Neuronal stem cell (in vitro differentiated cells): ENCODE measurements at regions not wholly inside any gene's neighbourhood (a gene's known extent, or its start where the extent isn't known, plus 50 kb on each side); places are given as distances from the start of the nearest gene placed in this dataset.

ENCODE experiments used
- DNase-seq: peaks from one replicate; pipeline ENCODE4 v3.0.0-alpha.2; 2013; ENCODE audit warnings: low spot score
- H2AFZ ChIP-seq: one replicate; pipeline ENCODE4 v1.6.1; 2013; ENCODE audit warnings: mild to moderate bottlenecking, low read length, inconsistent platforms
- H2AK5ac ChIP-seq: 2 replicates; pipeline ENCODE4 v1.6.1; 2013; ENCODE audit warnings: low read depth, mild to moderate bottlenecking, inconsistent platforms, low read length, moderate library complexity, mixed read lengths
- H2BK120ac ChIP-seq: 2 replicates; pipeline ENCODE4 v1.6.1; 2013; ENCODE audit warnings: low read depth, mild to moderate bottlenecking, inconsistent platforms, low read length, moderate library complexity, mixed read lengths
- H2BK12ac ChIP-seq: one replicate; pipeline ENCODE4 v1.6.1; 2013; ENCODE audit warnings: low read length, inconsistent platforms
- H2BK15ac ChIP-seq: 2 replicates; pipeline ENCODE4 v1.6.1; 2013; ENCODE audit warnings: mild to moderate bottlenecking, low read length, inconsistent platforms, mixed read lengths
- H2BK5ac ChIP-seq: one replicate; pipeline ENCODE4 v1.6.1; 2013; ENCODE audit warnings: inconsistent platforms, mild to moderate bottlenecking, low read length, moderate library complexity
- H3K14ac ChIP-seq: one replicate; pipeline ENCODE4 v1.6.1; 2013; ENCODE audit warnings: low read length, inconsistent platforms
- H3K18ac ChIP-seq: 2 replicates; pipeline ENCODE4 v1.6.1; 2013; ENCODE audit warnings: low read length, inconsistent platforms
- H3K23ac ChIP-seq: 2 replicates; pipeline ENCODE4 v1.6.1; 2013; ENCODE audit warnings: low read depth, mild to moderate bottlenecking, mixed read lengths, low read length, inconsistent platforms; ENCODE audit not compliant: poor library complexity
- H3K27ac ChIP-seq: replicated peaks from 3 replicates; pipeline ENCODE4 v1.5.1; 2013; ENCODE audit warnings: low read length, inconsistent platforms
- H3K27me3 ChIP-seq, 3 experiments: 2 replicates each; pipeline ENCODE4 v1.6.1; 2013; ENCODE audit warnings: low read length in 3 of 3, mild to moderate bottlenecking in 2 of 3, inconsistent platforms in 1 of 3, low read depth in 1 of 3, mixed read lengths in 1 of 3, moderate library complexity in 1 of 3; ENCODE audit not compliant: control insufficient read depth in 3 of 3, insufficient read depth in 3 of 3
- H3K36me3 ChIP-seq, 2 donors: replicated peaks in 1 of 2; 2 replicates each; pipeline ENCODE4 v1.6.1; 2013; ENCODE audit warnings: low read length in 2 of 2; ENCODE audit not compliant: control insufficient read depth in 2 of 2, insufficient read depth in 2 of 2
- H3K4ac ChIP-seq: 2 replicates; pipeline ENCODE4 v1.6.1; 2013; ENCODE audit warnings: inconsistent platforms, mild to moderate bottlenecking, low read length, moderate library complexity
- H3K4me1 ChIP-seq, 2 donors: 1 replicate in 1 of 2; 2 replicates in 1 of 2; pipeline ENCODE4 v1.6.1; 2013; ENCODE audit warnings: low read length in 2 of 2, low read depth in 1 of 2; ENCODE audit not compliant: control insufficient read depth in 2 of 2, insufficient read depth in 1 of 2
- H3K4me2 ChIP-seq: one replicate; pipeline ENCODE4 v1.6.1; 2013; ENCODE audit warnings: mild to moderate bottlenecking, low read length, inconsistent platforms; ENCODE audit not compliant: insufficient read depth, poor library complexity, severe bottlenecking
- H3K4me3 ChIP-seq, 2 donors: 2 replicates each; pipeline ENCODE4 v1.5.1; 2013; ENCODE audit warnings: low read length in 2 of 2, mild to moderate bottlenecking in 2 of 2, inconsistent platforms in 1 of 2, moderate library complexity in 1 of 2
- H3K79me1 ChIP-seq: one replicate; pipeline ENCODE4 v1.6.1; 2013; ENCODE audit warnings: low read depth, mild to moderate bottlenecking, inconsistent platforms, low read length, moderate library complexity
- H3K9ac ChIP-seq: one replicate; pipeline ENCODE4 v1.6.1; 2013; ENCODE audit warnings: mild to moderate bottlenecking, low read depth, low read length, inconsistent platforms; ENCODE audit not compliant: poor library complexity
- H3K9me3 ChIP-seq, 2 donors: replicated peaks in 1 of 2; 2 replicates each; pipeline versions ENCODE3 to v1.6.1; 2013; ENCODE audit warnings: low read length in 2 of 2, mild to moderate bottlenecking in 2 of 2, inconsistent platforms in 1 of 2, low read depth in 1 of 2, mixed read lengths in 1 of 2, moderate library complexity in 1 of 2; ENCODE audit not compliant: control insufficient read depth in 2 of 2, insufficient read depth in 1 of 2
- H4K8ac ChIP-seq: one replicate; pipeline ENCODE4 v1.6.1; 2013; ENCODE audit warnings: low read depth, mild to moderate bottlenecking, inconsistent platforms, low read length, moderate library complexity
- H4K91ac ChIP-seq: one replicate; pipeline ENCODE4 v1.6.1; 2013; ENCODE audit warnings: low read length, low read depth, mild to moderate bottlenecking, inconsistent platforms; ENCODE audit not compliant: poor library complexity
- WGBS, 2 donors: extraction: QIAGEN DNeasy Blood & Tissue Kit; methylation state at CpG; one replicate each; pipeline ENCODE4 v1.1.7; 2013; ENCODE audit warnings: missing lambda C conversion rate in 2 of 2, mixed read lengths in 1 of 2; ENCODE audit not compliant: insufficient read length in 2 of 2, insufficient replicate concordance in 1 of 2; ENCODE audit errors: extremely low coverage in 2 of 2; 5-methylcytosine and 5-hydroxymethylcytosine counted together

DNA sequence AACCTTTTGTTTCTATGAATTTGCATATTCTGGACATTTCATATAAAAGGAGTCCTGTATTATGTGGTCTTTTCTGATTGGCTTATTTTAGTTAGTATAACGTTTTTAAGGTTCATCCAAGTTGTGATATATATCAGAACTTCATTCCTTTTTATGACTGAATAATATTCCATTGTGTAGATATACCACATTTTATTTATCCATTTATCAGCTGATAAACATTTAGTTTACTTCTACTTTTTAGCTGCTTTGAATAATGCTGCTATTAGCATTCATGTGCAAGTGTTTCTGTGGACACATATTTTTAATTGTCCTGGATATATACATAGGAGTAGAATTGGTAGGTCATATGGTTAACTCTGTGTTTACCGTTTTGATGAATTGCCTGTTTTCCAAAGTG lies 498.5 kb upstream of the ADAMTS9 start:
- Histone ChIP-seq H3K4me3 (no peak overlapping the region), H3K9ac (no peak overlapping the region), H2BK15ac (no peak overlapping the region), H2AFZ (no peak overlapping the region), H4K91ac (no peak overlapping the region), H3K36me3 (no peaks in the 10 kb centered on the region), H3K4me1 (peaks cover under 1 to 2% of the 10 kb centered on the region in 2 donors), H3K9me3 (peaks cover 0 to 4% of the 10 kb centered on the region in 2 donors), H3K27ac (no peak overlapping the region), H3K79me1 (no peaks in the 10 kb centered on the region), H2BK5ac (no peak overlapping the region), H2BK120ac (no peak overlapping the region), H3K27me3 (no peaks in the 10 kb centered on the region), H3K23ac (no peak overlapping the region), H3K4ac (no peak overlapping the region), H2BK12ac (no peak overlapping the region), H3K14ac (no peak overlapping the region), H3K4me2 (no peak overlapping the region), H4K8ac (no peak overlapping the region), H2AK5ac (no peak overlapping the region), H3K18ac (no peak overlapping the region)
- WGBS, 2 donors = no CpG with 5 or more reads among the region's 2 CpGs
- DNase-seq = no peak

DNA sequence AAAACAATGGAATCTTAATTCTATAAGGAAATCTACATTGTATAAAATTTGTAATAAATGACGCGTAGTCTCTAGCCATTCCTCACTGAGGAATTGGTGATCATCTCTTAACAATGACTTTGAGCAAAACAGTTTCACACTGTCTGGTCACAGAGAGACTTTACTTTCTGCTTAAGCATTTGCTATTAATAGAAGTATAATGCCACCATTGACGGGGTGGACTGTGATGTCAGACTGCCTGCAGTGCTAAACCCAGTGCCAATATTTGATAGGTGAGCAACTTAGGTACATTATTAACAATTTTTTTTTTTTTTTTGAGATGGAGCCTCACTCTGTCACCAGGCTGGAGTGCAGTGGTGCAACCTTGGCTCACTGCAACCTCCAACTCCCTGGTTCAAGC lies 494.9 kb upstream of the ADAMTS9 start:
- DNase-seq = no peak
- H4K91ac ChIP-seq = no peak overlapping the region
- H3K4me1 ChIP-seq = peaks cover 2% of the 10 kb centered on the region in 2 donors
- no peak overlapping the region for H3K23ac ChIP-seq
- H2BK5ac ChIP-seq = no peak overlapping the region
- no peaks in the 10 kb centered on the region for H3K36me3 ChIP-seq
- H3K18ac ChIP-seq = no peak overlapping the region
- no peak overlapping the region for H3K14ac ChIP-seq
- no peak overlapping the region for H3K4me3 ChIP-seq
- no peak overlapping the region for H3K4me2 ChIP-seq
- no peak overlapping the region for H2BK15ac ChIP-seq
- no CpG with 5 or more reads among the region's 3 CpGs for WGBS, 2 donors
- no peak overlapping the region for H2AFZ ChIP-seq
- H2AK5ac ChIP-seq = no peak overlapping the region
- no peak overlapping the region for H3K9ac ChIP-seq
- H4K8ac ChIP-seq = no peak overlapping the region
- peaks cover 2 to 4% of the 10 kb centered on the region in 2 donors for H3K9me3 ChIP-seq
- H2BK120ac ChIP-seq = no peak overlapping the region
- H3K4ac ChIP-seq = no peak overlapping the region
- H2BK12ac ChIP-seq = no peak overlapping the region
- H3K27me3 ChIP-seq = peaks cover 0 to 1% (median 0%) of the 10 kb centered on the region in 3 experiments
- no peaks in the 10 kb centered on the region for H3K79me1 ChIP-seq
- no peak overlapping the region for H3K27ac ChIP-seq

DNA sequence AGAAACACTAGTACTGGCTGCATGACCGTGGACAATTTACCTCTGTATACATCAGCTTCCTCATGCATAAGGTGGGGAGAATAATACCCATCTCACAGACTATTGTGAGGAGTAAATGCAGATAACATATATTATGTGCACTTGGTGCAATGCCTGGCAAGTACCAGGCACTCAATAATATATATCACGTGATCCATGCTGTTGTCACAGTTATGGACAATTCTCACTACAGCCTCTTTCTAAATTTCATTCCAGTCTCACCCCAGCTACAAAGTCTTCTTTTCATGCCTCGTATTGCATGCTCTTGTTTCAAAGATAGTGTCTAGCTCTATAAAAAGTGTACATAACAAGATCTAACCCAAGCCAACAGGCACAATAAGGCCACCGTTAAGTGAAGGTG lies 494.3 kb upstream of the ADAMTS9 start:
- Histone ChIP-seq H3K4ac (no peak overlapping the region), H2AK5ac (no peak overlapping the region), H2BK12ac (no peak overlapping the region), H3K4me2 (no peak overlapping the region), H4K91ac (no peak overlapping the region), H4K8ac (no peak overlapping the region), H3K4me1 (peaks cover 2% of the 10 kb centered on the region in 2 donors), H2BK5ac (no peak overlapping the region), H3K9me3 (peaks cover 2 to 4% of the 10 kb centered on the region in 2 donors), H3K27ac (no peak overlapping the region), H2AFZ (no peak overlapping the region), H3K79me1 (no peaks in the 10 kb centered on the region), H3K14ac (no peak overlapping the region), H3K4me3 (no peak overlapping the region), H2BK15ac (no peak overlapping the region), H2BK120ac (no peak overlapping the region), H3K18ac (no peak overlapping the region), H3K36me3 (no peaks in the 10 kb centered on the region), H3K23ac (no peak overlapping the region), H3K9ac (no peak overlapping the region), H3K27me3 (peaks cover 0 to 1% (median 0%) of the 10 kb centered on the region in 3 experiments)
- DNase-seq = no peak
- no CpG with 5 or more reads among the region's 4 CpGs for WGBS, 2 donors

DNA sequence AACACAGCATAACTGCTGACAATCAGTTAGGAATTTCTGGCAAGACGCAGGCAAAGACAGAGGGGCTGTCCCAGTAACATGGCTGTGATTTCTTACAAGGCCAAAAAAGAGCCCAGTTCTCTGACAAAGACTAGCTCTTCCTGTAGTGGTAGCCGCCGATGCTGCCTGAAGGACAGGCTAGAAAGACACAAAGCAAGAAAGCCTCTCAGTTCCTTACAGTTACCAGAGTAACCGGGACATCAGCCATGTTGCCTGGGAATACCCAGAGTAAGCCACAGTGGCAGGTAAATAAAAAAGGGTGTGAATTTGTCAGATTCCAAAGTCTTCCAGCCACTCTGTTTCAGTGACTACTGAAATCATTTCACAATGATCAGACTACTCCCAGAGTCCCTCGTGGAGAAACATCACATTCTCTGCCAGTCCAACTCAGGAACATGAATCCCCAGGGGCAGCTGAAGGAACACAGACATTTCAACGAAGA lies 493.6 kb upstream of the ADAMTS9 start:
- peaks cover 2 to 4% of the 10 kb centered on the region in 2 donors for H3K9me3 ChIP-seq
- H4K91ac ChIP-seq = no peak overlapping the region
- H3K79me1 ChIP-seq = no peaks in the 10 kb centered on the region
- H3K4me1 ChIP-seq = peaks cover 2% of the 10 kb centered on the region in 2 donors
- no peaks in the 10 kb centered on the region for H3K36me3 ChIP-seq
- H3K4me3 ChIP-seq = no peak overlapping the region
- H3K27me3 ChIP-seq = peaks cover 0 to 1% (median 0%) of the 10 kb centered on the region in 3 experiments
- DNase-seq = no peak
- H3K14ac ChIP-seq = no peak overlapping the region
- no peak overlapping the region for H3K4me2 ChIP-seq
- WGBS, 2 donors = no CpG with 5 or more reads among the region's 6 CpGs
- no peak overlapping the region for H2BK120ac ChIP-seq
- H2BK15ac ChIP-seq = no peak overlapping the region
- H3K23ac ChIP-seq = no peak overlapping the region
- H3K9ac ChIP-seq = no peak overlapping the region
- peak overlapping the region; percentile 40 for H3K18ac ChIP-seq
- H2AFZ ChIP-seq = peak overlapping the region; percentile 46
- no peak overlapping the region for H3K4ac ChIP-seq
- H2AK5ac ChIP-seq = no peak overlapping the region
- no peak overlapping the region for H3K27ac ChIP-seq
- H4K8ac ChIP-seq = no peak overlapping the region
- H2BK12ac ChIP-seq = no peak overlapping the region
- H2BK5ac ChIP-seq = no peak overlapping the region
